ENCODE measurements at regions not wholly inside any gene's neighbourhood (a gene's known extent, or its start where the extent isn't known, plus 50 kb on each side); places are given as distances from the start of the nearest gene placed in this dataset.

DNA sequence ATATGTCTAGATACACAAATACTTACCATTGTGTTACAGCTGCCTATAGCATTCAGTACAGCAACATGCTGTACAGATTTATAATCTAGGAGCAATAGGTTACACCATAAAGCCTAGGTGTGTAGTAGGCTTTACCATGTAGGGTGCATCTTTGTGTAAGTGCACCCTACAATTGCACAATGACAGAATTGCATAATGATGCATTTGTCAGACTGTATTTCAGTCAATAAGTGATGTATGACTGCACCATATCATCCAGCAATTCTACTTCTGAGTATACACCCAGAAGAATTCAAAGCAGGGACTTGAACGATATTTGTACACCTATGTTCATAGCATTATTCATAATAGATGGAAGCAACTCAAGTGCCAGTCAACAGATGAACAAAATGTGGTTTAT, 100.4 kb upstream of the SLC44A1 start:
- TF ChIP-seq, protein P1, sequence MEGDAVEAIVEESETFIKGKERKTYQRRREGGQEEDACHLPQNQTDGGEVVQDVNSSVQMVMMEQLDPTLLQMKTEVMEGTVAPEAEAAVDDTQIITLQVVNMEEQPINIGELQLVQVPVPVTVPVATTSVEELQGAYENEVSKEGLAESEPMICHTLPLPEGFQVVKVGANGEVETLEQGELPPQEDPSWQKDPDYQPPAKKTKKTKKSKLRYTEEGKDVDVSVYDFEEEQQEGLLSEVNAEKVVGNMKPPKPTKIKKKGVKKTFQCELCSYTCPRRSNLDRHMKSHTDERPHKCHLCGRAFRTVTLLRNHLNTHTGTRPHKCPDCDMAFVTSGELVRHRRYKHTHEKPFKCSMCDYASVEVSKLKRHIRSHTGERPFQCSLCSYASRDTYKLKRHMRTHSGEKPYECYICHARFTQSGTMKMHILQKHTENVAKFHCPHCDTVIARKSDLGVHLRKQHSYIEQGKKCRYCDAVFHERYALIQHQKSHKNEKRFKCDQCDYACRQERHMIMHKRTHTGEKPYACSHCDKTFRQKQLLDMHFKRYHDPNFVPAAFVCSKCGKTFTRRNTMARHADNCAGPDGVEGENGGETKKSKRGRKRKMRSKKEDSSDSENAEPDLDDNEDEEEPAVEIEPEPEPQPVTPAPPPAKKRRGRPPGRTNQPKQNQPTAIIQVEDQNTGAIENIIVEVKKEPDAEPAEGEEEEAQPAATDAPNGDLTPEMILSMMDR (IDR thresholded peaks at IDR 0.05; ENCODE audit: extremely low read depth in 1 of 2, insufficient read depth in 1 of 2, low read depth in 1 of 2, low read length in 2 of 2): no peak
- TF ChIP-seq POLR2A (IDR thresholded peaks at IDR 0.05; ENCODE audit: low read depth, low read length): no peak
- TF ChIP-seq, protein P2, sequence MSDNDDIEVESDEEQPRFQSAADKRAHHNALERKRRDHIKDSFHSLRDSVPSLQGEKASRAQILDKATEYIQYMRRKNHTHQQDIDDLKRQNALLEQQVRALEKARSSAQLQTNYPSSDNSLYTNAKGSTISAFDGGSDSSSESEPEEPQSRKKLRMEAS (IDR thresholded peaks at IDR 0.05; ENCODE audit: insufficient read depth, insufficient read length): no peak
- no peak for TF ChIP-seq MYC (IDR thresholded peaks at IDR 0.05; ENCODE audit: low read depth, low read length)
- TF ChIP-seq POLR2AphosphoS5 (IDR thresholded peaks at IDR 0.05; ENCODE audit: insufficient read depth, low read depth, low read length): no peak
- no peak for TF ChIP-seq JUN (IDR thresholded peaks at IDR 0.05; ENCODE audit: borderline replicate concordance, insufficient read depth, insufficient read length, low read depth)
- TF ChIP-seq EZH2 (IDR thresholded peaks at IDR 0.05; ENCODE audit: borderline replicate concordance, low read depth, low read length, severe bottlenecking): no peak
- TF ChIP-seq FOS (IDR thresholded peaks at IDR 0.05; ENCODE audit: borderline replicate concordance, insufficient read depth, low read length): no peak

Measured in endothelial cell of umbilical vein (primary cell).